ENCODE measurements at regions not wholly inside any gene's neighbourhood (a gene's known extent, or its start where the extent isn't known, plus 50 kb on each side); places are given as distances from the start of the nearest gene placed in this dataset.

GRCh38 chr12:91994208-91994797 is 151.3 kb downstream of the BTG1 start:
- DNase-seq: no peak

GRCh38 chr12:91993287-91994017 is 152.2 kb downstream of the BTG1 start:
- no peak for DNase-seq

GRCh38 chr12:91991399-91992187 is 154.1 kb downstream of the BTG1 start:
- DNase-seq: peak; percentile 69

GRCh38 chr12:91990525-91990924 is 155.1 kb downstream of the BTG1 start:
- no peak for DNase-seq

- no peak for DNase-seq
Observed at GRCh38 chr12:91989143-91989542, 156.5 kb downstream of the BTG1 start.

- DNase-seq: no peak
Observed at GRCh38 chr12:91988086-91988923, 157.3 kb downstream of the BTG1 start.

- DNase-seq: no peak
Observed at GRCh38 chr12:91986084-91986483, 159.6 kb downstream of the BTG1 start.

- DNase-seq: no peak
Observed at GRCh38 chr12:91985002-91985787, 160.5 kb downstream of the BTG1 start.

- no peak for DNase-seq
Observed at GRCh38 chr12:91984556-91984955, 161.1 kb downstream of the BTG1 start.

- no peak for DNase-seq
Observed at GRCh38 chr12:91983935-91984334, 161.7 kb downstream of the BTG1 start.

GRCh38 chr12:91982946-91983345 is 162.7 kb downstream of the BTG1 start:
- DNase-seq: no peak

- DNase-seq: no peak
Observed at GRCh38 chr12:91980389-91980821, 165.2 kb downstream of the BTG1 start.

- peak; percentile 74 for DNase-seq
Observed at GRCh38 chr12:91978143-91978542, 167.5 kb downstream of the BTG1 start.

GRCh38 chr12:91975891-91976290 is 169.8 kb downstream of the BTG1 start:
- no peak for DNase-seq

GRCh38 chr12:91974541-91975085 is 171.0 kb downstream of the BTG1 start:
- no peak for DNase-seq

- DNase-seq: no peak
Observed at GRCh38 chr12:91973813-91974212, 171.8 kb downstream of the BTG1 start.

- DNase-seq: no peak
Observed at GRCh38 chr12:91972896-91973295, 172.8 kb downstream of the BTG1 start.

GRCh38 chr12:91968777-91969171 is 176.9 kb downstream of the BTG1 start:
- DNase-seq: no peak

- DNase-seq: no peak
Observed at GRCh38 chr12:91968076-91968776, 177.4 kb downstream of the BTG1 start.

GRCh38 chr12:91967590-91967989 is 178.1 kb downstream of the BTG1 start:
- no peak for DNase-seq

GRCh38 chr12:91965781-91966180 is 179.9 kb downstream of the BTG1 start:
- no peak for DNase-seq
